Uterus (tissue), 3 donors: ENCODE measurements at regions not wholly inside any gene's neighbourhood (a gene's known extent, or its start where the extent isn't known, plus 50 kb on each side); places are given as distances from the start of the nearest gene placed in this dataset.

Experiments used
- DNase-seq, 2 donors: peaks; one replicate each; pipeline ENCODE4 v3.0.0-alpha.2; 2019 to 2020
- H3K27ac ChIP-seq, 2 donors: fragments of 200-600 bp; sonication (generic); 1 replicate in 1 of 2; 2 replicates in 1 of 2; pipeline ENCODE4 v1.5.1; 2016 to 2018
- H3K27me3 ChIP-seq, 2 donors: fragments of 200-600 bp; sonication (generic); one replicate each; pipeline ENCODE4 v1.5.1; 2018 to 2019; ENCODE audit warnings: control low read depth in 1 of 2
- H3K36me3 ChIP-seq, 2 donors: fragments of 200-600 bp; sonication (generic); one replicate each; pipeline ENCODE4 v1.5.1; 2019; ENCODE audit warnings: control low read depth in 1 of 2
- H3K4me1 ChIP-seq, 2 donors: fragments of 200-600 bp; sonication (generic); one replicate each; pipeline ENCODE4 v1.5.1; 2018 to 2019; ENCODE audit warnings: control low read depth in 1 of 2
- H3K4me3 ChIP-seq, 2 donors: fragments of 200-600 bp; sonication (generic); 1 replicate in 1 of 2; 2 replicates in 1 of 2; pipeline ENCODE4 v1.5.1; 2018 to 2019; ENCODE audit warnings: mild to moderate bottlenecking in 1 of 2
- H3K9me3 ChIP-seq, 2 donors: fragments of 200-600 bp; sonication (generic); one replicate each; pipeline ENCODE4 v1.5.1; 2019; ENCODE audit warnings: control low read depth in 1 of 2
- CTCF ChIP-seq, 4 experiments: fragments of 200-600 bp in 2 of 4; fragments of 450-650 bp in 2 of 4; sonication (generic) in 2 of 4; IDR thresholded peaks; one replicate each; pipeline ENCODE4 v1.5.1; 2016 to 2019; ENCODE audit warnings: antibody characterized with exemption in 4 of 4, mild to moderate bottlenecking in 2 of 4, moderate library complexity in 1 of 4
- POLR2A ChIP-seq, 2 donors: fragments of 450-650 bp; IDR thresholded peaks; one replicate each; pipeline ENCODE4 v1.6.1; 2016; ENCODE audit warnings: antibody characterized with exemption in 2 of 2, mild to moderate bottlenecking in 1 of 2, moderate library complexity in 1 of 2
- intact Hi-C: fragments of 100-400 bp; cut with DNase I; formaldehyde crosslinking; loops from one replicate; pipeline ENCODE4 v1.15.1; 2023; ENCODE audit warnings: low total_unique reads
- donor health status: DM: yes; HTN: yes; CAD: no.

- H3K4me3 ChIP-seq, result no peak overlapping the region
- H3K4me1 ChIP-seq, result no peaks in the 10 kb centered on the region
- no peak overlapping the region for H3K27ac ChIP-seq
- TF ChIP-seq POLR2A (IDR thresholded peaks at IDR 0.05) (no peak), CTCF (IDR thresholded peaks at IDR 0.05) (no peak)
- H3K27me3 ChIP-seq, result no peaks in the 10 kb centered on the region
- intact Hi-C loops, result no loop called here
- DNase-seq, result no peak
- H3K36me3 ChIP-seq, result no peaks in the 10 kb centered on the region
- no peaks in the 10 kb centered on the region for H3K9me3 ChIP-seq
Measured at GRCh38 chr4:77344784-77345183, 187.8 kb downstream of the CCNG2 start.

GRCh38 chr4:77347351-77347966, 190.5 kb downstream of the CCNG2 start:
- no peaks in the 10 kb centered on the region for H3K9me3 ChIP-seq
- H3K4me3 ChIP-seq, result no peak overlapping the region
- no peaks in the 10 kb centered on the region for H3K36me3 ChIP-seq
- intact Hi-C loops, result no loop called here
- H3K27me3 ChIP-seq, result no peaks in the 10 kb centered on the region
- H3K27ac ChIP-seq, result no peak overlapping the region
- TF ChIP-seq CTCF (IDR thresholded peaks at IDR 0.05), result no peak
- no peak for TF ChIP-seq POLR2A (IDR thresholded peaks at IDR 0.05)
- DNase-seq, result no peak
- H3K4me1 ChIP-seq, result no peaks in the 10 kb centered on the region

- no peak overlapping the region for H3K27ac ChIP-seq
- H3K4me1 ChIP-seq, result no peaks in the 10 kb centered on the region
- intact Hi-C loops, result no loop called here
- H3K4me3 ChIP-seq, result no peak overlapping the region
- TF ChIP-seq CTCF (IDR thresholded peaks at IDR 0.05), result no peak
- TF ChIP-seq POLR2A (IDR thresholded peaks at IDR 0.05), result no peak
- no peaks in the 10 kb centered on the region for H3K36me3 ChIP-seq
- H3K9me3 ChIP-seq, result no peaks in the 10 kb centered on the region
- DNase-seq, result no peak
- no peaks in the 10 kb centered on the region for H3K27me3 ChIP-seq
Measured at GRCh38 chr4:77348815-77349214, 191.8 kb downstream of the CCNG2 start.

- intact Hi-C loops, result no loop called here
- Histone ChIP-seq H3K4me3 (no peak overlapping the region), H3K9me3 (no peaks in the 10 kb centered on the region), H3K27me3 (no peaks in the 10 kb centered on the region), H3K36me3 (no peaks in the 10 kb centered on the region), H3K4me1 (no peaks in the 10 kb centered on the region), H3K27ac (no peak overlapping the region)
- TF ChIP-seq CTCF (IDR thresholded peaks at IDR 0.05), result no peak
- no peak for TF ChIP-seq POLR2A (IDR thresholded peaks at IDR 0.05)
- DNase-seq, result no peak
Measured at GRCh38 chr4:77349364-77349763, 192.4 kb downstream of the CCNG2 start.

- no peak overlapping the region for H3K27ac ChIP-seq
- no peak overlapping the region for H3K4me3 ChIP-seq
- no peaks in the 10 kb centered on the region for H3K27me3 ChIP-seq
- intact Hi-C loops, result no loop called here
- no peaks in the 10 kb centered on the region for H3K36me3 ChIP-seq
- no peaks in the 10 kb centered on the region for H3K4me1 ChIP-seq
- TF ChIP-seq CTCF (IDR thresholded peaks at IDR 0.05) (no peak), POLR2A (IDR thresholded peaks at IDR 0.05) (no peak)
- no peak for DNase-seq
- H3K9me3 ChIP-seq, result no peaks in the 10 kb centered on the region
Measured at GRCh38 chr4:77349796-77350195, 192.8 kb downstream of the CCNG2 start.
